ENCODE measurements at regions not wholly inside any gene's neighbourhood (a gene's known extent, or its start where the extent isn't known, plus 50 kb on each side); places are given as distances from the start of the nearest gene placed in this dataset.
"Not testable (repeated sequence)": the region's sequence is repeated elsewhere in the genome, so short reads cannot be mapped to it uniquely, and the experiment has no call there.

- Histone ChIP-seq H3K27me3 (no peaks in the 10 kb centered on the region), H3K9me3 (no peaks in the 10 kb centered on the region), H3K36me3 (no peaks in the 10 kb centered on the region), H3K4me3 (no peak overlapping the region), H3K4me1 (no peaks in the 10 kb centered on the region), H3K27ac (no peak overlapping the region)
- no peak for DNase-seq
- intact Hi-C loops (cut with DNase I; ENCODE audit: low total_unique reads) = no loop called here
- TF ChIP-seq POLR2A (IDR thresholded peaks at IDR 0.05) (no peak), CTCF (IDR thresholded peaks at IDR 0.05) (no peak)
These were observed 177.9 kb downstream of the MINAR1 start for GRCh38 chr15:79610021-79610420.

GRCh38 chr15:79615754-79616153 is 183.6 kb downstream of the MINAR1 start:
- Histone ChIP-seq H3K27ac (no peak overlapping the region), H3K4me3 (no peak overlapping the region)
- intact Hi-C loops (cut with DNase I; ENCODE audit: low total_unique reads) = no loop called here

GRCh38 chr15:79617071-79617470 is 184.9 kb downstream of the MINAR1 start:
- Histone ChIP-seq H3K36me3 (no peaks in the 10 kb centered on the region), H3K27ac (no peak overlapping the region), H3K27me3 (no peaks in the 10 kb centered on the region), H3K4me3 (no peak overlapping the region), H3K9me3 (no peaks in the 10 kb centered on the region), H3K4me1 (no peaks in the 10 kb centered on the region)
- no peak for TF ChIP-seq CTCF (IDR thresholded peaks at IDR 0.05)
- no peak for TF ChIP-seq POLR2A (IDR thresholded peaks at IDR 0.05)
- intact Hi-C loops (cut with DNase I; ENCODE audit: low total_unique reads) = no loop called here
- DNase-seq = no peak

More at GRCh38 chr15:79615754-79616153, 183.6 kb downstream of the MINAR1 start:
- H3K36me3 ChIP-seq = no peaks in the 10 kb centered on the region
- no peak for DNase-seq
- TF ChIP-seq POLR2A (IDR thresholded peaks at IDR 0.05) (no peak), CTCF (IDR thresholded peaks at IDR 0.05) (no peak)
- H3K9me3 ChIP-seq = no peaks in the 10 kb centered on the region
- H3K27me3 ChIP-seq = no peaks in the 10 kb centered on the region
- H3K4me1 ChIP-seq = no peaks in the 10 kb centered on the region

- Histone ChIP-seq H3K27ac (no peak overlapping the region), H3K27me3 (no peaks in the 10 kb centered on the region), H3K4me1 (no peaks in the 10 kb centered on the region), H3K4me3 (no peak overlapping the region), H3K36me3 (no peaks in the 10 kb centered on the region), H3K9me3 (no peaks in the 10 kb centered on the region)
- no peak for TF ChIP-seq CTCF (IDR thresholded peaks at IDR 0.05)
- no peak for TF ChIP-seq POLR2A (IDR thresholded peaks at IDR 0.05)
- intact Hi-C loops (cut with DNase I; ENCODE audit: low total_unique reads) = no loop called here
- DNase-seq = no peak
These were observed 188.1 kb downstream of the MINAR1 start for GRCh38 chr15:79620112-79620857.

DNA sequence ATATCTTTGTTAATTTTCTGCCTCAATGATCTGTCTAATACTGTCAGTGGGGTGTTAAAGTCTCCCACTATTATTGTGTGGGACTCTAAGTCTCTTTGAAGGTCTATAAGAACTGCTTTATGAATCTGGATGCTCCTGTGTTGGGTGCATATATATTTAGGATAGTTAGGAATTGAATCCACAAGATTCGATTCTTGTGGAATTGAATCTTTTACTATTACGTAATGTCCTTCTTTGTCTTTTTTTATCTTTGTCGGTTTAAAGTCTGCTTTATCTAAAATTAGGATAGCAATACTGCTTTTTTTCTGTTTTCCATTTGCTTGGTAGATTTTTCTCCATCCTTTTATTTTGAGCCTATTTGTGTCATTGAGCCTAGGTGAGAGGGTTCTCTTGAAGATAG is 189.7 kb downstream of the MINAR1 start:
- H3K27me3 ChIP-seq; H3K4me3 ChIP-seq; H3K27ac ChIP-seq; intact Hi-C loops (cut with DNase I; ENCODE audit: low total_unique reads); DNase-seq; H3K36me3 ChIP-seq; H3K9me3 ChIP-seq; H3K4me1 ChIP-seq: not testable (repeated sequence)

DNA sequence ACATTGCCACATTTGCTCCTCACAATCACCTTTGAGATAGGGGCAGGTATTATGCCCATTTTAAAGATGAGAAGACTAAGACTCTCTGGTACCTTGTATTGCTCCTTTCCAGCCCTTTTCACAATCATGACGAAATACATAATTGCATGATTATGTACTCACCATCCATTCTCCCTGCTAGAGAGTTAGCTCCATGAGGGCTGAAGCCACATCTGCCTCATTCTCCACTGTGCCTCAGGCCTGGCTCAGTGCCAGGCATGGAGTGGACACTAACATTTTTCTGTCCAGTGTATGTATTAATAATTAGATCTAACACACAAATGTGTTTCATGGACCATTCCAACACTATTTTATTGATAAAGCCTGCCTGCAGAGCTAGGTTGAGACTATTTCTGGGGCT is 191.4 kb downstream of the MINAR1 start:
- no peak overlapping the region for H3K4me3 ChIP-seq
- H3K27ac ChIP-seq = no peak overlapping the region
- intact Hi-C loops (cut with DNase I; ENCODE audit: low total_unique reads) = no loop called here
- no peaks in the 10 kb centered on the region for H3K36me3 ChIP-seq
- TF ChIP-seq POLR2A (IDR thresholded peaks at IDR 0.05) (no peak), CTCF (IDR thresholded peaks at IDR 0.05) (no peak)
- no peaks in the 10 kb centered on the region for H3K4me1 ChIP-seq
- no peaks in the 10 kb centered on the region for H3K9me3 ChIP-seq
- H3K27me3 ChIP-seq = no peaks in the 10 kb centered on the region
- no peak for DNase-seq

Measured in uterus (tissue), 3 donors.